GM10248 (cell line): ENCODE measurements at regions not wholly inside any gene's neighbourhood (a gene's known extent, or its start where the extent isn't known, plus 50 kb on each side); places are given as distances from the start of the nearest gene placed in this dataset.

Experiments
- CTCF ChIA-PET: fragments of 300-600 bp; sonication (Branson Sonifier 250); formaldehyde crosslinking; extraction: SDS; loops from one replicate; lab custom pipeline; 2021; ENCODE audit warnings: antibody characterized with exemption; lab: Yijun Ruan, JAX
- POLR2A ChIA-PET: fragments of 350-650 bp; sonication (Branson Sonifier 250); formaldehyde crosslinking; extraction: SDS; loops from one replicate; lab custom pipeline; 2020; ENCODE audit warnings: antibody characterized with exemption; lab: Yijun Ruan, JAX
- DNase-seq: peaks from one replicate; pipeline ENCODE4 v3.0.0; 2012; ENCODE audit errors: extremely low spot score
- TF ChIP-seq, protein P1 (sequence below): IDR thresholded peaks from 2 replicates; pipeline ENCODE4 v1.5.1; 2012; ENCODE audit warnings: mild to moderate bottlenecking, low read depth; ENCODE audit errors: extremely low read depth, missing control alignments, control extremely low read depth

DNA sequence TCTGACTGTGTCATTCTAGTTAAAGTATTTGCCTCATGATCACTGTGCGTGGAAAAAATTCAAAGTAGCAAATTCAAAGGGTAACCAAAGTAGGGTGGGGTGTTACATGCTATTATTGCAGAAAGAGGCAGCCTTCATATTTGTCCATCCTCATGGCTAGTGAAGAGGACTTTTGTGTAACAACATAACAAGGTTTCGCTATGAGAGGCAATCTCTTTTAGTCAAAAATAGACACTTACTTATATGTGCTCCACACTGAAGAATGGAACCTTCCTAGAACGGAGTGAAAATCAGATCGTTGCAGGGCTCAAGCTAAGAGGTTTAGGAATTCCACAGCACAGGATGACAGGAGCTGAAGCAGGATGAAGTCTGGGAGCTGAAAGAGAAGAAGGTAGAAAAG, 345.1 kb upstream of the CBLB start:
- CTCF ChIA-PET = interaction anchor here (1.3 to 2.1 kb wide), 5 partner anchors 8 to 172 kb away, joined by 3 to 7 read pairs (median 4); no protein-coding TSS in a partner anchor
- no peak for DNase-seq
- TF ChIP-seq, protein P1, sequence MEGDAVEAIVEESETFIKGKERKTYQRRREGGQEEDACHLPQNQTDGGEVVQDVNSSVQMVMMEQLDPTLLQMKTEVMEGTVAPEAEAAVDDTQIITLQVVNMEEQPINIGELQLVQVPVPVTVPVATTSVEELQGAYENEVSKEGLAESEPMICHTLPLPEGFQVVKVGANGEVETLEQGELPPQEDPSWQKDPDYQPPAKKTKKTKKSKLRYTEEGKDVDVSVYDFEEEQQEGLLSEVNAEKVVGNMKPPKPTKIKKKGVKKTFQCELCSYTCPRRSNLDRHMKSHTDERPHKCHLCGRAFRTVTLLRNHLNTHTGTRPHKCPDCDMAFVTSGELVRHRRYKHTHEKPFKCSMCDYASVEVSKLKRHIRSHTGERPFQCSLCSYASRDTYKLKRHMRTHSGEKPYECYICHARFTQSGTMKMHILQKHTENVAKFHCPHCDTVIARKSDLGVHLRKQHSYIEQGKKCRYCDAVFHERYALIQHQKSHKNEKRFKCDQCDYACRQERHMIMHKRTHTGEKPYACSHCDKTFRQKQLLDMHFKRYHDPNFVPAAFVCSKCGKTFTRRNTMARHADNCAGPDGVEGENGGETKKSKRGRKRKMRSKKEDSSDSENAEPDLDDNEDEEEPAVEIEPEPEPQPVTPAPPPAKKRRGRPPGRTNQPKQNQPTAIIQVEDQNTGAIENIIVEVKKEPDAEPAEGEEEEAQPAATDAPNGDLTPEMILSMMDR = no peak
- POLR2A ChIA-PET = no interaction called here

DNA sequence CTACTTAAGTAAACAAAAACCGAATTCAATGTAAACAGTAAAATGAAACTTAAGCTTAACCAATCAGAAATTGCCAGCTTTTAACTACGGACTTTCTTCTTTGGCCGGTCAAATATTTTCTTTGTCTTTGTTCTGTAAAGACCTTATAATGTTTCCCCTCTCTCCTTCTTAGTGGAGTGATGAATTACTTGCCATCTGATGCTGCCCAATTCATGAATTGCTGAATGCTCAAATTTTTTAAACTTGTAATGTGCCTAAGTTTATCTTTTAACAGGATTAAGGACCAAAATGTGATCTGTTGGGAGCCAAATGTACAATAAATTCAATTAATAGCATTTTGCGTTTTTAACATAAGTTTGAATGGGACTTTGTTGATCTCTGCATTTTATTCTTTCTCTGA, 345.8 kb upstream of the CBLB start:
- no peak for DNase-seq
- CTCF ChIA-PET = interaction anchor here (0.7 to 2.1 kb wide), 10 partner anchors 9 to 395 kb away, joined by 3 to 7 read pairs (median 3); no protein-coding TSS in a partner anchor
- POLR2A ChIA-PET = no interaction called here
- TF ChIP-seq, protein P1 = no peak

DNA sequence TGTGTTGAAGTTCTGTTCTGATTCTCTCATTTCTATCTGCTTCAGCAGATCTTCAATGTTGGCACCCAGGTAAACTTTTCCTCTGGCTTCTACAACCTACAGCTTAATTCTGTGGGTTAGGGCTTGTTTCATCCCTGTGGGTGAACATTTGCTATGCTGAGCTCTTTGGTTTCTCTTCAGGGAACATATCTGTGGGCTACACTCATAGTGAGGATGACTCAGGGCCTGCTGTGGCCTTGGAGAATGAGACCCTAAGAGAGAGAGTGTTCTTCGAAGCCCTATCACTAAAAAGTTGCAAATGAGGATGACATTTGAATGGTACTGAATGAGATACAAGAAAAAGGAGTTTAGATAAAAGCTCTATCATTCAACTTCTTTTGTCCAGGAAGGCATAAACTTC, 346.2 kb upstream of the CBLB start:
- ChIA-PET POLR2A (no interaction called here), CTCF (interaction anchor here (0.7 to 2.1 kb wide), 10 partner anchors 9 to 394 kb away, joined by 3 to 7 read pairs (median 3); no protein-coding TSS in a partner anchor)
- TF ChIP-seq, protein P1 = no peak
- DNase-seq = no peak

- TF ChIP-seq, protein P1 = no peak
- no peak for DNase-seq
- ChIA-PET POLR2A (no interaction called here), CTCF (interaction anchor here (1.0 to 1.1 kb wide), 2 partner anchors 10 to 16 kb away, joined by 3 read pairs; no protein-coding TSS in a partner anchor)
These were observed 348.9 kb upstream of the CBLB start for GRCh38 chr3:106217745-106218144.

- POLR2A ChIA-PET = no interaction called here
- CTCF ChIA-PET = no interaction called here
- no peak for DNase-seq
- TF ChIP-seq, protein P1 = no peak
These were observed 358.3 kb upstream of the CBLB start for GRCh38 chr3:106227068-106227467.

DNA sequence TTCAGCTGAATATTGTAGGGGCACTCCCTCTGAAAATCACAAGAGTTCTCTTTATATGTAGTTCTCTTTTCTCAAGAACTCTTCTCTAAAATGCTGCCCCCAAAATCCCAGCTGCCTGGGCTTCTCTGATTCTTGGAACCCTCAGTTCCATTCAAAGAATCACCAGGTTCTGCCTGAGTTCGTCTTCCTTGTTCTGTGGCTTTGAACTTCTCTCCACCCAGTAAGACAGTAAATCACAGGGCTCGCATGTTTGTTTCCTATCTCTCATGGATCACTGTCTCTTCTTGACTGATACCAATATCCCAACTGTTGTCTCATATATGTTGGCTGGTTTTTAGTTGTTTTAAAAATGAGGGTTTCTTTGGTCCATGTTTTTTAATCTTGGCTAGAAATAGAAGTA, 359.5 kb upstream of the CBLB start:
- ChIA-PET POLR2A (no interaction called here), CTCF (interaction anchor here (0.9 kb wide), 1 partner anchor 186 kb away, joined by 3 read pairs; no protein-coding TSS in a partner anchor)
- TF ChIP-seq, protein P1 = no peak
- DNase-seq = no peak
